GM12801 (cell line): ENCODE measurements at regions not wholly inside any gene's neighbourhood (a gene's known extent, or its start where the extent isn't known, plus 50 kb on each side); places are given as distances from the start of the nearest gene placed in this dataset.

ENCODE experiments used
- CTCF ChIP-seq: IDR thresholded peaks from one replicate; pipeline ENCODE4 v1.5.1; 2011; ENCODE audit warnings: control low read depth; ENCODE audit not compliant: insufficient read length; ENCODE audit errors: extremely low read depth

- TF ChIP-seq CTCF = no peak
Observed at GRCh38 chr13:103436057-103436654, 369.9 kb upstream of the SLC10A2 start.

GRCh38 chr13:103431856-103432255 lies 365.6 kb upstream of the SLC10A2 start:
- TF ChIP-seq CTCF = no peak

GRCh38 chr13:103430368-103430767 lies 364.2 kb upstream of the SLC10A2 start:
- no peak for TF ChIP-seq CTCF

- TF ChIP-seq CTCF = no peak
Observed at GRCh38 chr13:103410002-103410401, 343.8 kb upstream of the SLC10A2 start.

GRCh38 chr13:103406967-103407366 lies 340.8 kb upstream of the SLC10A2 start:
- no peak for TF ChIP-seq CTCF

GRCh38 chr13:103405297-103405696 lies 339.1 kb upstream of the SLC10A2 start:
- TF ChIP-seq CTCF = no peak

- no peak for TF ChIP-seq CTCF
Observed at GRCh38 chr13:103403814-103404213, 337.6 kb upstream of the SLC10A2 start.
